H1 (cell line): ENCODE measurements at regions not wholly inside any gene's neighbourhood (a gene's known extent, or its start where the extent isn't known, plus 50 kb on each side); places are given as distances from the start of the nearest gene placed in this dataset.

Experiments used
- CTCF ChIA-PET: fragments of 300-600 bp; sonication (Branson Sonifier 250); formaldehyde crosslinking; loops from one replicate; lab custom pipeline; 2021; ENCODE audit not compliant: partially characterized antibody; lab: Charles Lee
- POLR2A ChIA-PET: fragments of 300-600 bp; sonication (Branson Sonifier 250); formaldehyde crosslinking; loops from one replicate; lab custom pipeline; 2021; ENCODE audit warnings: inconsistent platforms; ENCODE audit not compliant: partially characterized antibody; lab: Charles Lee
- DNase-seq, 2 experiments: peaks; one replicate each; pipeline versions ENCODE4 v3.0.0 to v3.0.0-alpha.2; 2010 to 2022; ENCODE audit warnings: low spot score in 2 of 2, low read depth in 1 of 2, mixed read lengths in 1 of 2
- FAIRE-seq: peaks from 2 replicates; lab custom pipeline; 2011; peaks lifted over from hg19 to GRCh38; lab: Jason Lieb, UNC
- H2AFZ ChIP-seq: 2 replicates; pipeline ENCODE4 v1.8.1; 2012; ENCODE audit warnings: low read length, inconsistent platforms
- H2AK5ac ChIP-seq: 2 replicates; pipeline ENCODE4 v1.6.1; 2013; ENCODE audit warnings: low read depth, low read length
- H2BK120ac ChIP-seq: replicated peaks from 2 replicates; pipeline ENCODE3; 2013; ENCODE audit warnings: low read depth, low read length, inconsistent platforms
- H2BK12ac ChIP-seq: 2 replicates; pipeline ENCODE4 v1.6.1; 2013; ENCODE audit warnings: low read depth, low read length
- H2BK15ac ChIP-seq: 2 replicates; pipeline ENCODE4 v1.6.1; 2013; ENCODE audit warnings: low read length
- H2BK20ac ChIP-seq: 2 replicates; pipeline ENCODE4 v1.6.1; 2013; ENCODE audit warnings: low read length
- H2BK5ac ChIP-seq: 2 replicates; pipeline ENCODE4 v1.6.1; 2013; ENCODE audit warnings: low read depth, low read length
- H3K14ac ChIP-seq: 2 replicates; pipeline ENCODE4 v1.6.1; 2013; ENCODE audit warnings: inconsistent platforms; ENCODE audit not compliant: insufficient read length
- H3K18ac ChIP-seq: 2 replicates; pipeline ENCODE4 v1.6.1; 2013; ENCODE audit warnings: low read length; ENCODE audit errors: extremely low read depth
- H3K23ac ChIP-seq: 2 replicates; pipeline ENCODE4 v1.6.1; 2013; ENCODE audit warnings: inconsistent platforms; ENCODE audit not compliant: insufficient read length
- H3K23me2 ChIP-seq: 2 replicates; pipeline ENCODE4 v1.6.1; 2013; ENCODE audit warnings: low read depth, low read length
- H3K27ac ChIP-seq: 2 replicates; pipeline ENCODE4 v1.6.1; 2011; ENCODE audit warnings: low read depth, low read length, inconsistent platforms
- H3K27me3 ChIP-seq, 4 experiments: replicated peaks in 1 of 4; 1 replicate in 1 of 4; 2 replicates in 3 of 4; pipeline versions ENCODE4 v1.6.1 to v1.8.1; 2011 to 2013; ENCODE audit warnings: low read length in 3 of 4, mild to moderate bottlenecking in 3 of 4, inconsistent platforms in 2 of 4, mixed read lengths in 2 of 4, moderate library complexity in 1 of 4; ENCODE audit not compliant: control insufficient read depth in 3 of 4, insufficient read depth in 3 of 4; ENCODE audit errors: extremely low read depth in 1 of 4
- H3K36me3 ChIP-seq, 4 experiments: 2 replicates each; pipeline versions ENCODE4 v1.6.1 to v1.8.1; 2011 to 2013; ENCODE audit warnings: mild to moderate bottlenecking in 4 of 4, low read length in 3 of 4, moderate library complexity in 2 of 4, control low read depth in 1 of 4, inconsistent platforms in 1 of 4; ENCODE audit not compliant: insufficient read depth in 4 of 4, control insufficient read depth in 2 of 4
- H3K4ac ChIP-seq: replicated peaks from 2 replicates; pipeline ENCODE3; 2013; ENCODE audit warnings: low read length, low read depth, mixed read lengths, inconsistent platforms; ENCODE audit not compliant: insufficient read length
- H3K4me1 ChIP-seq, 4 experiments: replicated peaks in 1 of 4; 1 replicate in 1 of 4; 2 replicates in 3 of 4; pipeline versions ENCODE4 v1.6.1 to v1.8.1; 2011 to 2013; ENCODE audit warnings: low read length in 3 of 4, inconsistent platforms in 2 of 4, mixed read lengths in 1 of 4; ENCODE audit not compliant: insufficient read depth in 4 of 4, control insufficient read depth in 3 of 4
- H3K4me2 ChIP-seq, 2 experiments: 2 replicates each; pipeline versions ENCODE4 v1.6.1 to v1.8.1; 2011 to 2013; ENCODE audit warnings: low read depth in 2 of 2, low read length in 2 of 2, control low read depth in 1 of 2, inconsistent platforms in 1 of 2, mild to moderate bottlenecking in 1 of 2; ENCODE audit not compliant: insufficient read depth in 1 of 2
- H3K4me3 ChIP-seq, 4 experiments: fragments of 200-600, 300-600 bp in 1 of 4; sonication (generic), shearing (Covaris generic), sonication (Bioruptor Twin) in 1 of 4; 2 replicates each; pipeline versions ENCODE4 v1.5.1 to v1.8.1; 2011 to 2016; ENCODE audit warnings: low read length in 4 of 4, low read depth in 3 of 4, control low read depth in 2 of 4, inconsistent platforms in 2 of 4, mild to moderate bottlenecking in 2 of 4, mixed read lengths in 1 of 4, moderate library complexity in 1 of 4; ENCODE audit not compliant: insufficient read depth in 2 of 4; ENCODE audit errors: extremely low read depth in 1 of 4
- H3K56ac ChIP-seq: replicated peaks from 2 replicates; pipeline ENCODE3; 2013; ENCODE audit warnings: low read depth, mild to moderate bottlenecking, mixed read lengths, low read length, inconsistent platforms; ENCODE audit not compliant: insufficient read length
- H3K79me1 ChIP-seq: 2 replicates; pipeline ENCODE4 v1.6.1; 2013; ENCODE audit warnings: low read depth, low read length, control low read depth
- H3K79me2 ChIP-seq, 2 experiments: 2 replicates each; pipeline versions ENCODE4 v1.6.1 to v1.8.1; 2012 to 2013; ENCODE audit warnings: low read length in 2 of 2, mild to moderate bottlenecking in 2 of 2, inconsistent platforms in 1 of 2; ENCODE audit not compliant: insufficient read depth in 2 of 2, control insufficient read depth in 1 of 2
- H3K9ac ChIP-seq, 4 experiments: replicated peaks in 1 of 4; 1 replicate in 1 of 4; 2 replicates in 3 of 4; pipeline versions ENCODE4 v1.6.1 to v1.8.1; 2011 to 2013; ENCODE audit warnings: low read depth in 3 of 4, low read length in 3 of 4, control low read depth in 2 of 4, mild to moderate bottlenecking in 2 of 4, moderate library complexity in 2 of 4, inconsistent platforms in 1 of 4; ENCODE audit errors: extremely low read depth in 1 of 4
- H3K9me3 ChIP-seq, 2 experiments: 2 replicates each; pipeline versions ENCODE4 v1.6.1 to v1.8.1; 2012 to 2013; ENCODE audit warnings: mild to moderate bottlenecking in 2 of 2, moderate library complexity in 2 of 2, control low read depth in 1 of 2, inconsistent platforms in 1 of 2, low read depth in 1 of 2, low read length in 1 of 2, mixed read lengths in 1 of 2; ENCODE audit not compliant: insufficient read depth in 2 of 2
- H4K20me1 ChIP-seq, 2 experiments: replicated peaks in 1 of 2; 2 replicates each; pipeline versions ENCODE3 to v1.8.1; 2011 to 2013; ENCODE audit warnings: inconsistent platforms in 2 of 2, low read length in 2 of 2, mild to moderate bottlenecking in 1 of 2; ENCODE audit not compliant: insufficient read depth in 2 of 2, control insufficient read depth in 1 of 2
- H4K5ac ChIP-seq: 2 replicates; pipeline ENCODE4 v1.6.1; 2013; ENCODE audit warnings: low read length, low read depth, mixed read lengths, inconsistent platforms; ENCODE audit not compliant: insufficient read length
- H4K8ac ChIP-seq: 2 replicates; pipeline ENCODE4 v1.8.0; 2013; ENCODE audit warnings: mild to moderate bottlenecking, moderate library complexity, low read length, inconsistent platforms; ENCODE audit not compliant: insufficient read depth; ENCODE audit errors: extremely low read depth
- H4K91ac ChIP-seq: replicated peaks from 2 replicates; pipeline ENCODE3; 2013; ENCODE audit warnings: low read length, mixed read lengths, inconsistent platforms; ENCODE audit not compliant: insufficient read length
- FOSL1 ChIP-seq: IDR thresholded peaks from 2 replicates; pipeline ENCODE4 v1.6.1; 2011; ENCODE audit warnings: mild to moderate bottlenecking, low read depth, low read length, moderate library complexity; ENCODE audit not compliant: insufficient read depth
- KDM1A ChIP-seq: fragments of 200-600, 300-600 bp; sonication (generic); IDR thresholded peaks from 2 replicates; pipeline ENCODE4 v1.7.1; 2016; ENCODE audit warnings: mild to moderate bottlenecking, low read length, borderline replicate concordance
- MAX ChIP-seq: IDR thresholded peaks from 2 replicates; pipeline ENCODE4 v1.6.1; 2012; ENCODE audit warnings: inconsistent platforms
- WGBS, 2 experiments: shearing (Covaris generic) in 1 of 2; methylation state at CpG; one replicate each; pipeline versions ENCODE4 v1.1.6 to v1.1.7; 2013 to 2015; ENCODE audit warnings: low lambda C conversion rate in 2 of 2, mixed read lengths in 2 of 2, inconsistent platforms in 1 of 2, low coverage in 1 of 2, missing lambda C conversion rate in 1 of 2; ENCODE audit not compliant: insufficient replicate concordance in 2 of 2, insufficient coverage in 1 of 2, insufficient read length in 1 of 2; ENCODE audit errors: extremely low coverage in 1 of 2, missing lambda C conversion rate in 1 of 2; 5-methylcytosine and 5-hydroxymethylcytosine counted together

- Histone ChIP-seq H3K36me3 (no peaks in the 10 kb centered on the region), H3K14ac (no peak overlapping the region), H3K18ac (no peak overlapping the region), H3K9me3 (no peaks in the 10 kb centered on the region), H3K27me3 (no peaks in the 10 kb centered on the region), H4K20me1 (no peaks in the 10 kb centered on the region), H3K79me2 (no peaks in the 10 kb centered on the region), H3K27ac (no peak overlapping the region), H2BK20ac (no peak overlapping the region), H3K23ac (no peak overlapping the region), H3K4ac (no peak overlapping the region), H2AK5ac (no peak overlapping the region), H3K23me2 (no peaks in the 10 kb centered on the region), H3K56ac (no peak overlapping the region), H2BK5ac (no peak overlapping the region), H2BK12ac (no peak overlapping the region), H3K79me1 (no peaks in the 10 kb centered on the region), H2AFZ (no peak overlapping the region), H3K4me2 (no peak overlapping the region), H4K91ac (no peak overlapping the region), H3K9ac (no peak overlapping the region), H3K4me3 (no peak overlapping the region), H2BK15ac (no peak overlapping the region), H4K8ac (no peak overlapping the region), H2BK120ac (no peak overlapping the region), H4K5ac (no peak overlapping the region), H3K4me1 (no peaks in the 10 kb centered on the region)
- POLR2A ChIA-PET, result interaction anchor here (0.7 kb wide), 1 partner anchor 339 kb away, joined by 3 read pairs; no protein-coding TSS in a partner anchor
- FAIRE-seq (no peak), DNase-seq (no peak)
- CTCF ChIA-PET, result interaction anchor here (0.8 to 1.1 kb wide), 2 partner anchors 9 to 10 kb away, joined by 4 to 5 read pairs; no protein-coding TSS in a partner anchor
- TF ChIP-seq MAX (no peak), FOSL1 (no peak), KDM1A (no peak)
- WGBS, 2 experiments, result 90% methylated on average over 8 of the region's 8 CpGs; no CpG with 5 or more reads in 1 of the 2 experiments
These were observed 128.8 kb upstream of the DTNBP1 start for GRCh38 chr6:15791448-15792181.
